ENCODE measurements at regions not wholly inside any gene's neighbourhood (a gene's known extent, or its start where the extent isn't known, plus 50 kb on each side); places are given as distances from the start of the nearest gene placed in this dataset.

DNA sequence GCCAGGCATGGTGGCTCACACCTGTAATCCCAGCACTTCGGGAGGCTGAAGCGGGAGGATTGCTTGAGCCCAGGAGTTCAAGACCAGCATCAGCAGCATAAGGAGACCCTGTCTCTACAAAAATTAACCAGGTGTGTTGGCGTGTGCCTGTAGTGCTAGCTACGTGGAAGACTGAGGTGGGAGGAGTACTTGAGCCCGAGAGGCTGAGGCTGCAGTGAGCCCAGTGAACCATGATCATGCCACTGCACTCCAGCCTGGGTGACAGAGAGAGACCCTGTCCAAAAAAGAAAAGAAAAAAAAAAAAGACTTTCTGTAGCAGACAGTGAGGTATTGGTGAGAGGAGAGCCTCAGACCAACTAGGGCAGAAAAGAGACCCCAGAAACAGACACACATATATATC is 263.8 kb downstream of the XXYLT1 start:
- no peak for DNase-seq
- intact Hi-C loops (cut with micrococcal nuclease) = loop anchor here (10.0 kb wide), 1 partner anchor 258 kb away; no protein-coding TSS in a partner anchor

DNA sequence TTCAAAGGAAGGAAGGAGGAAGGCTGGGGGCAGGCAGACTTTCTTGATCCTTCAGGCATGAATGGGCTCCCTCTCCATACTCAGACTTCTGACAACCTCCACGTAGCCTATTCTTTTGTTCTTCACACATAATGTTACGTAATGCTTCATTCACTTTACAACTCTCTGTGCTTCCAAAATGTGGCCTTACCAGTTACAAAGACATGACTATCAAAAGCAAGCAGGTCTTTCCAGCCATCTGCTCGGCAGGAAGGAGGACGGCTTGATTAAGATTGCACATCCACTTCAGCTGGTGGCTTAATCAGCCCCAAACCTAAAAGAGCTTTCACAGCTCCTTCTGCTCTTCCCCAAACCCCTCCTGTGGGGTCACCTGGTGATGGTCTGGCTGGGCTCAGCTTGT is 263.2 kb downstream of the XXYLT1 start:
- Mint-ChIP-seq H3K9me3 (no peaks in the 10 kb centered on the region), H3K27ac (no peak overlapping the region), H3K4me1 (no peaks in the 10 kb centered on the region), H3K27me3 (ENCODE audit: low read depth in 2 of 2) (peaks cover 0 to 12% of the 10 kb centered on the region in 2 donors), H3K4me3 (no peak overlapping the region), H3K36me3 (no peaks in the 10 kb centered on the region)
- no peak overlapping the region for H3K27ac ChIP-seq (ENCODE audit: low read length)
- ATAC-seq (no peak), DNase-seq (no peak)
- no peaks in the 10 kb centered on the region for H3K9me3 ChIP-seq (ENCODE audit: control insufficient read depth, insufficient read depth, low read length)
- TF ChIP-seq, protein P1, sequence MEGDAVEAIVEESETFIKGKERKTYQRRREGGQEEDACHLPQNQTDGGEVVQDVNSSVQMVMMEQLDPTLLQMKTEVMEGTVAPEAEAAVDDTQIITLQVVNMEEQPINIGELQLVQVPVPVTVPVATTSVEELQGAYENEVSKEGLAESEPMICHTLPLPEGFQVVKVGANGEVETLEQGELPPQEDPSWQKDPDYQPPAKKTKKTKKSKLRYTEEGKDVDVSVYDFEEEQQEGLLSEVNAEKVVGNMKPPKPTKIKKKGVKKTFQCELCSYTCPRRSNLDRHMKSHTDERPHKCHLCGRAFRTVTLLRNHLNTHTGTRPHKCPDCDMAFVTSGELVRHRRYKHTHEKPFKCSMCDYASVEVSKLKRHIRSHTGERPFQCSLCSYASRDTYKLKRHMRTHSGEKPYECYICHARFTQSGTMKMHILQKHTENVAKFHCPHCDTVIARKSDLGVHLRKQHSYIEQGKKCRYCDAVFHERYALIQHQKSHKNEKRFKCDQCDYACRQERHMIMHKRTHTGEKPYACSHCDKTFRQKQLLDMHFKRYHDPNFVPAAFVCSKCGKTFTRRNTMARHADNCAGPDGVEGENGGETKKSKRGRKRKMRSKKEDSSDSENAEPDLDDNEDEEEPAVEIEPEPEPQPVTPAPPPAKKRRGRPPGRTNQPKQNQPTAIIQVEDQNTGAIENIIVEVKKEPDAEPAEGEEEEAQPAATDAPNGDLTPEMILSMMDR (IDR thresholded peaks at IDR 0.05) = no peak
- 58% methylated on average over 4 of the region's 4 CpGs for WGBS (ENCODE audit: insufficient coverage)
- intact Hi-C loops (cut with micrococcal nuclease) = loop anchor here (10.0 kb wide), 1 partner anchor 257 kb away; no protein-coding TSS in a partner anchor
- H3K4me3 ChIP-seq (ENCODE audit: low read length) = no peak overlapping the region
- H3K27me3 ChIP-seq (ENCODE audit: control insufficient read depth, insufficient read depth, low read length) = no peaks in the 10 kb centered on the region
- peaks cover 21% of the 10 kb centered on the region for H3K4me1 ChIP-seq (ENCODE audit: control insufficient read depth, insufficient read depth, low read length)
- no peaks in the 10 kb centered on the region for H3K36me3 ChIP-seq (ENCODE audit: control insufficient read depth, insufficient read depth, low read length)

More for the DNA sequence above, 263.8 kb downstream of the XXYLT1 start:
- no peaks in the 10 kb centered on the region for H3K36me3 Mint-ChIP-seq
- Histone ChIP-seq H3K36me3 (ENCODE audit: control insufficient read depth, insufficient read depth, low read length) (no peaks in the 10 kb centered on the region), H3K4me3 (ENCODE audit: low read length) (no peak overlapping the region), H3K9me3 (ENCODE audit: control insufficient read depth, insufficient read depth, low read length) (no peaks in the 10 kb centered on the region), H3K4me1 (ENCODE audit: control insufficient read depth, insufficient read depth, low read length) (peaks cover 21% of the 10 kb centered on the region), H3K27ac (ENCODE audit: low read length) (no peak overlapping the region), H3K27me3 (ENCODE audit: control insufficient read depth, insufficient read depth, low read length) (no peaks in the 10 kb centered on the region)
- TF ChIP-seq, protein P1 (IDR thresholded peaks at IDR 0.05) = no peak
- H3K27ac Mint-ChIP-seq = no peak overlapping the region
- 81% methylated on average over 5 of the region's 5 CpGs for WGBS (ENCODE audit: insufficient coverage)
- no peaks in the 10 kb centered on the region for H3K4me1 Mint-ChIP-seq
- no peak overlapping the region for H3K4me3 Mint-ChIP-seq
- no peaks in the 10 kb centered on the region for H3K9me3 Mint-ChIP-seq
- peaks cover 0 to 9% of the 10 kb centered on the region in 2 donors for H3K27me3 Mint-ChIP-seq (ENCODE audit: low read depth in 2 of 2)
- no peak for ATAC-seq

DNA sequence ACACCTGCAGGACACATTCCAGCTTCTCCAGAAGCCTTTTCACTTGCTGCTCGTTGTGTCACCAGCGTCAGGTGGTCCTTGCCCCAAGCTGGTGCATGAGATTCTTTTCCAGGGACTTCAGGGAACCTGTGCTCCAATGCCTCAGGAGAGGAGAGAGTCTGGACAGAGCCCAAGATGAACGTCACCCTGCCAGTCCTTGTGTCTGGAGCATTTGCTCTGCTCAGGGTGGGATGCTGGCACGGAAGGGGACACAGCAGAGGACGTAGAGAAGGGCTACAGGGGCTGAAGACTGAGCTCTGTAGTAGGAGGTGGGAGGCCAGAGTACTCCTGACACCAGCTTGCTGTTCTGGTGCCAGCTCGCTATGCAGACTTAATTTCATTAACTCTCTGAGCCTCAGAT is 262.1 kb downstream of the XXYLT1 start:
- H3K27ac Mint-ChIP-seq = no peak overlapping the region
- H3K9me3 Mint-ChIP-seq = no peaks in the 10 kb centered on the region
- intact Hi-C loops (cut with micrococcal nuclease) = loop anchor here (10.0 kb wide), 1 partner anchor 256 kb away; no protein-coding TSS in a partner anchor
- Histone ChIP-seq H3K4me3 (ENCODE audit: low read length) (no peak overlapping the region), H3K27ac (ENCODE audit: low read length) (no peak overlapping the region), H3K9me3 (ENCODE audit: control insufficient read depth, insufficient read depth, low read length) (no peaks in the 10 kb centered on the region), H3K27me3 (ENCODE audit: control insufficient read depth, insufficient read depth, low read length) (no peaks in the 10 kb centered on the region), H3K36me3 (ENCODE audit: control insufficient read depth, insufficient read depth, low read length) (no peaks in the 10 kb centered on the region), H3K4me1 (ENCODE audit: control insufficient read depth, insufficient read depth, low read length) (peaks cover 16% of the 10 kb centered on the region)
- no peak for DNase-seq
- no peaks in the 10 kb centered on the region for H3K36me3 Mint-ChIP-seq
- H3K4me1 Mint-ChIP-seq = no peaks in the 10 kb centered on the region
- TF ChIP-seq, protein P1 (IDR thresholded peaks at IDR 0.05) = no peak
- no peak overlapping the region for H3K4me3 Mint-ChIP-seq
- peaks cover 0 to 8% of the 10 kb centered on the region in 2 donors for H3K27me3 Mint-ChIP-seq (ENCODE audit: low read depth in 2 of 2)
- ATAC-seq = no peak
- 78% methylated on average over 6 of the region's 6 CpGs for WGBS (ENCODE audit: insufficient coverage)

DNA sequence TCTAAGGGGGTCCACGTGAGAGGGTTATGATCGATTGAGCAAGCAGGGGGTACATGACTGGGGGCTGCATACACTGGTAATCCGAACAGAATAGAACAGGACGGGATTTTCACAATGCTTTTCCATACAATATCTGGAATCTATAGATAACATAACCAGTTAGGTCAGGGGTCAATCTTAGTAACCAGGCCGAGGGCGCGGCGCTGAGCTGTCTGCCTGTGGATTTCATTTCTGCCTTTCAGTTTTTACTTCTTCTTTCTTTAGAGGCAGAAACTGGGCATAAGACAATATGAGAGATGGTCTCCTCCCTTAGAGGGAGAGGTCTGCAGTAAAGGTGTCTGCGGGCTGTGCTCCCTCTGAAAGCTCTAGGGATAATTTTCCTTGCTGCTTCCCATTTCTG is 261.3 kb downstream of the XXYLT1 start:
- no peak overlapping the region for H3K27ac ChIP-seq (ENCODE audit: low read length)
- TF ChIP-seq, protein P1 (IDR thresholded peaks at IDR 0.05) = no peak
- Mint-ChIP-seq H3K27me3 (ENCODE audit: low read depth in 2 of 2) (peaks cover 0 to 6% of the 10 kb centered on the region in 2 donors), H3K4me1 (peaks cover under 1% of the 10 kb centered on the region in 2 donors), H3K27ac (no peak overlapping the region), H3K9me3 (no peaks in the 10 kb centered on the region), H3K36me3 (no peaks in the 10 kb centered on the region), H3K4me3 (no peak overlapping the region)
- intact Hi-C loops (cut with micrococcal nuclease) = loop anchor here (10.0 kb wide), 1 partner anchor 255 kb away; no protein-coding TSS in a partner anchor
- H3K4me1 ChIP-seq (ENCODE audit: control insufficient read depth, insufficient read depth, low read length) = peaks cover 13% of the 10 kb centered on the region
- no peaks in the 10 kb centered on the region for H3K36me3 ChIP-seq (ENCODE audit: control insufficient read depth, insufficient read depth, low read length)
- ATAC-seq (no peak), DNase-seq (no peak)
- H3K27me3 ChIP-seq (ENCODE audit: control insufficient read depth, insufficient read depth, low read length) = no peaks in the 10 kb centered on the region
- WGBS (ENCODE audit: insufficient coverage) = 83% methylated on average over 7 of the region's 9 CpGs
- no peak overlapping the region for H3K4me3 ChIP-seq (ENCODE audit: low read length)
- no peaks in the 10 kb centered on the region for H3K9me3 ChIP-seq (ENCODE audit: control insufficient read depth, insufficient read depth, low read length)
